NB4 (cell line): ENCODE measurements at regions not wholly inside any gene's neighbourhood (a gene's known extent, or its start where the extent isn't known, plus 50 kb on each side); places are given as distances from the start of the nearest gene placed in this dataset.
"Not testable (repeated sequence)": the region's sequence is repeated elsewhere in the genome, so short reads cannot be mapped to it uniquely, and the experiment has no call there.

Source experiments
- POLR2A ChIP-seq: IDR thresholded peaks from 2 replicates; pipeline ENCODE4 v1.6.1; 2011; ENCODE audit warnings: mild to moderate bottlenecking; ENCODE audit not compliant: insufficient read length; ENCODE audit errors: extremely low read depth
- TF ChIP-seq, protein P1 (sequence below): IDR thresholded peaks from one replicate; pipeline ENCODE4 v1.5.1; 2012; ENCODE audit warnings: low read depth, low read length
- TF ChIP-seq, protein P2 (sequence below): IDR thresholded peaks from 2 replicates; pipeline ENCODE4 v1.6.1; 2011; ENCODE audit warnings: low read depth, low read length

- TF ChIP-seq, protein P1, sequence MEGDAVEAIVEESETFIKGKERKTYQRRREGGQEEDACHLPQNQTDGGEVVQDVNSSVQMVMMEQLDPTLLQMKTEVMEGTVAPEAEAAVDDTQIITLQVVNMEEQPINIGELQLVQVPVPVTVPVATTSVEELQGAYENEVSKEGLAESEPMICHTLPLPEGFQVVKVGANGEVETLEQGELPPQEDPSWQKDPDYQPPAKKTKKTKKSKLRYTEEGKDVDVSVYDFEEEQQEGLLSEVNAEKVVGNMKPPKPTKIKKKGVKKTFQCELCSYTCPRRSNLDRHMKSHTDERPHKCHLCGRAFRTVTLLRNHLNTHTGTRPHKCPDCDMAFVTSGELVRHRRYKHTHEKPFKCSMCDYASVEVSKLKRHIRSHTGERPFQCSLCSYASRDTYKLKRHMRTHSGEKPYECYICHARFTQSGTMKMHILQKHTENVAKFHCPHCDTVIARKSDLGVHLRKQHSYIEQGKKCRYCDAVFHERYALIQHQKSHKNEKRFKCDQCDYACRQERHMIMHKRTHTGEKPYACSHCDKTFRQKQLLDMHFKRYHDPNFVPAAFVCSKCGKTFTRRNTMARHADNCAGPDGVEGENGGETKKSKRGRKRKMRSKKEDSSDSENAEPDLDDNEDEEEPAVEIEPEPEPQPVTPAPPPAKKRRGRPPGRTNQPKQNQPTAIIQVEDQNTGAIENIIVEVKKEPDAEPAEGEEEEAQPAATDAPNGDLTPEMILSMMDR = not testable (repeated sequence)
- TF ChIP-seq POLR2A = not testable (repeated sequence)
- TF ChIP-seq, protein P2, sequence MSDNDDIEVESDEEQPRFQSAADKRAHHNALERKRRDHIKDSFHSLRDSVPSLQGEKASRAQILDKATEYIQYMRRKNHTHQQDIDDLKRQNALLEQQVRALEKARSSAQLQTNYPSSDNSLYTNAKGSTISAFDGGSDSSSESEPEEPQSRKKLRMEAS = not testable (repeated sequence)
Measured at GRCh38 chr4:189627041-189627440, 313.6 kb upstream of the FRG1 start.
